ENCODE measurements at regions not wholly inside any gene's neighbourhood (a gene's known extent, or its start where the extent isn't known, plus 50 kb on each side); places are given as distances from the start of the nearest gene placed in this dataset.

GRCh38 chr11:103690356-103690755, 346.1 kb upstream of the DDI1 start:
- no peaks in the 10 kb centered on the region for H3K9me3 ChIP-seq
- H3K4me3 ChIP-seq, result no peak overlapping the region
- DNase-seq, result no peak
- ATAC-seq, result no peak
- no peaks in the 10 kb centered on the region for H3K27me3 ChIP-seq (ENCODE audit: low read depth)
- intact Hi-C loops (cut with DNase I), result no loop called here
- H3K4me1 ChIP-seq, result no peaks in the 10 kb centered on the region
- TF ChIP-seq CTCF (IDR thresholded peaks at IDR 0.05), result no peak
- no peaks in the 10 kb centered on the region for H3K36me3 ChIP-seq
- no peak overlapping the region for H3K27ac ChIP-seq

- intact Hi-C loops (cut with DNase I), result no loop called here
- ATAC-seq (no peak), DNase-seq (no peak)
- no peak for TF ChIP-seq CTCF (IDR thresholded peaks at IDR 0.05)
- Histone ChIP-seq H3K4me3 (no peak overlapping the region), H3K9me3 (no peaks in the 10 kb centered on the region), H3K36me3 (no peaks in the 10 kb centered on the region), H3K27me3 (ENCODE audit: low read depth) (no peaks in the 10 kb centered on the region), H3K4me1 (no peaks in the 10 kb centered on the region), H3K27ac (no peak overlapping the region)
Observed at GRCh38 chr11:103696123-103696522, 340.3 kb upstream of the DDI1 start.

GRCh38 chr11:103699216-103699615, 337.2 kb upstream of the DDI1 start:
- intact Hi-C loops (cut with DNase I), result no loop called here
- DNase-seq (no peak), ATAC-seq (no peak)
- Histone ChIP-seq H3K4me3 (no peak overlapping the region), H3K9me3 (no peaks in the 10 kb centered on the region), H3K36me3 (no peaks in the 10 kb centered on the region), H3K4me1 (no peaks in the 10 kb centered on the region), H3K27me3 (ENCODE audit: low read depth) (no peaks in the 10 kb centered on the region), H3K27ac (no peak overlapping the region)
- no peak for TF ChIP-seq CTCF (IDR thresholded peaks at IDR 0.05)

- intact Hi-C loops (cut with DNase I), result no loop called here
- H3K4me3 ChIP-seq, result no peak overlapping the region
- H3K9me3 ChIP-seq, result no peaks in the 10 kb centered on the region
- ATAC-seq, result no peak
- DNase-seq, result no peak
- no peaks in the 10 kb centered on the region for H3K4me1 ChIP-seq
- no peak overlapping the region for H3K27ac ChIP-seq
- no peaks in the 10 kb centered on the region for H3K27me3 ChIP-seq (ENCODE audit: low read depth)
- TF ChIP-seq CTCF (IDR thresholded peaks at IDR 0.05), result no peak
- no peaks in the 10 kb centered on the region for H3K36me3 ChIP-seq
Observed at GRCh38 chr11:103699656-103700055, 336.8 kb upstream of the DDI1 start.

- Histone ChIP-seq H3K27ac (no peak overlapping the region), H3K27me3 (ENCODE audit: low read depth) (no peaks in the 10 kb centered on the region), H3K4me1 (no peaks in the 10 kb centered on the region), H3K36me3 (no peaks in the 10 kb centered on the region), H3K4me3 (no peak overlapping the region), H3K9me3 (no peaks in the 10 kb centered on the region)
- intact Hi-C loops (cut with DNase I), result no loop called here
- DNase-seq (no peak), ATAC-seq (peak in 1 of 2 donors; percentile 23)
- no peak for TF ChIP-seq CTCF (IDR thresholded peaks at IDR 0.05)
Observed at GRCh38 chr11:103700622-103701021, 335.8 kb upstream of the DDI1 start.

GRCh38 chr11:103703437-103703836, 333.0 kb upstream of the DDI1 start:
- H3K9me3 ChIP-seq, result no peaks in the 10 kb centered on the region
- TF ChIP-seq CTCF (IDR thresholded peaks at IDR 0.05), result no peak
- H3K4me3 ChIP-seq, result no peak overlapping the region
- H3K27ac ChIP-seq, result no peak overlapping the region
- intact Hi-C loops (cut with DNase I), result no loop called here
- DNase-seq (no peak), ATAC-seq (no peak)
- H3K27me3 ChIP-seq (ENCODE audit: low read depth), result no peaks in the 10 kb centered on the region
- no peaks in the 10 kb centered on the region for H3K36me3 ChIP-seq
- no peaks in the 10 kb centered on the region for H3K4me1 ChIP-seq
